MCF 10A (cell line): ENCODE measurements at regions not wholly inside any gene's neighbourhood (a gene's known extent, or its start where the extent isn't known, plus 50 kb on each side); places are given as distances from the start of the nearest gene placed in this dataset.

ENCODE experiments used
- BruUV-seq: library from RNA; stranded (reverse); fragments of 400-500 nt; replicated peaks from 2 replicates; lab custom pipeline; 2021; lab: Mats Ljungman, UMichigan
- CTCF ChIA-PET: fragments of 300-600 bp; sonication (Branson Sonifier 250); formaldehyde crosslinking; extraction: SDS; loops from one replicate; lab custom pipeline; 2021; ENCODE audit warnings: antibody characterized with exemption, inconsistent platforms; lab: Yijun Ruan, JAX
- POLR2A ChIA-PET: fragments of 300-600, 350-650 bp; sonication (Branson Sonifier 250); formaldehyde crosslinking; extraction: SDS; loops from one replicate; lab custom pipeline; 2020; ENCODE audit warnings: antibody characterized with exemption, inconsistent platforms; lab: Yijun Ruan, JAX
- DNase-seq: peaks from one replicate; pipeline ENCODE4 v3.0.0-alpha.2; 2018; ENCODE audit not compliant: unreplicated experiment
- H3K27ac Mint-ChIP-seq: one replicate; pipeline ENCODE4 v1.8.0; 2022; ENCODE audit warnings: mild to moderate bottlenecking, low read depth, mixed read lengths; ENCODE audit not compliant: unreplicated experiment
- H3K27me3 Mint-ChIP-seq: one replicate; pipeline ENCODE4 v1.8.0; 2022; ENCODE audit warnings: mixed read lengths; ENCODE audit not compliant: insufficient read depth, unreplicated experiment
- H3K36me3 Mint-ChIP-seq: one replicate; pipeline ENCODE4 v1.8.0; 2022; ENCODE audit warnings: mild to moderate bottlenecking, moderate library complexity, mixed read lengths; ENCODE audit not compliant: insufficient read depth, unreplicated experiment
- H3K4me1 Mint-ChIP-seq: one replicate; pipeline ENCODE4 v1.8.0; 2022; ENCODE audit warnings: mixed read lengths; ENCODE audit not compliant: insufficient read depth, unreplicated experiment
- H3K4me3 Mint-ChIP-seq: one replicate; pipeline ENCODE4 v1.8.0; 2022; ENCODE audit warnings: mild to moderate bottlenecking, moderate library complexity, mixed read lengths; ENCODE audit not compliant: unreplicated experiment
- H3K9me3 Mint-ChIP-seq: one replicate; pipeline ENCODE4 v1.8.0; 2022; ENCODE audit warnings: mixed read lengths; ENCODE audit not compliant: unreplicated experiment
- intact Hi-C: fragments of 100-400 bp; cut with micrococcal nuclease; formaldehyde crosslinking; loops from 2 replicates; pipeline ENCODE4 v1.14.1; 2022
- TF ChIP-seq, protein P1 (sequence below): fragments of 200-600 bp; IDR thresholded peaks from one replicate; pipeline ENCODE4 v1.8.0; 2022; ENCODE audit warnings: antibody characterized with exemption, mild to moderate bottlenecking; ENCODE audit not compliant: unreplicated experiment

DNA sequence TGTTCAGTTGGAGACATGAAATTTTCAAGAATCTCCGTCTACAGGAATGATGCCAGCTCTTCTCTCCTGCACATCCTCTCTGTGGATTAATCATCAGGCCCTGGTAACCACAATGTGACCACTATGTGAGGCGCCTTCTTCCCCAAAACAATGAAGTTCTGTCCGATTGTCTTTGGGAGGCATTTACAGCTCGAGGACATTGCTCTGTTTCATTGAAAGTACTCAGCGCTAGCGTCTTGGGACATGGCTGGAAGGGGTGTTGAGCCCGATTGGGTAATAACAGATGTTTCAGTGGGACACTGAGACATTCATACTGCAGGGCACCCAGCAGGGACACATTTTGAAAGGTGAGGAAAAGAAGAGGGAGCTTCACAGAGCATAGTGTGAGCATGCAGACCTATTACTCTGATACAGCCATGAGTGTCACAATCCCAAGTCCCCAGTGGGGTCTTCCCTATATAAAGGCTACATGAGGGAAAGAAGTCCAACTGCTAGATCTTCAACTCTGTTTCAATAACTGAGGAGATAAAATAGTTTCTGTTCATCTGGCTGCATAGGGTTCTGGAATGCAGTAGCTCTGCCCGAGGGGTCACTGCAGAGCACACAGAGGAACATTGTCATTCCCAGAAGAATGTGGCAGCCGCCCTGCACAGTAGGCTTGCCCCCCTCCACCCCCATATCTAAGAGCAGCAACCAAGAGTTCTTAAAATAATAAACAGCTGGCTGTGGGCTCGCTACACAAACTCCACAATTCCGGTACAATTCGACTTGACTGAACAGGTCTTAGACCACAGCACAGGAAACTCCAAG lies 237.3 kb downstream of the OSR1 start:
- Mint-ChIP-seq H3K27ac (peak overlapping the region; percentile 78), H3K4me3 (peak overlapping the region; percentile 39), H3K36me3 (peaks cover 6% of the 10 kb centered on the region), H3K4me1 (peaks cover 39% of the 10 kb centered on the region), H3K9me3 (peaks cover 5% of the 10 kb centered on the region), H3K27me3 (no peaks in the 10 kb centered on the region)
- TF ChIP-seq, protein P1, sequence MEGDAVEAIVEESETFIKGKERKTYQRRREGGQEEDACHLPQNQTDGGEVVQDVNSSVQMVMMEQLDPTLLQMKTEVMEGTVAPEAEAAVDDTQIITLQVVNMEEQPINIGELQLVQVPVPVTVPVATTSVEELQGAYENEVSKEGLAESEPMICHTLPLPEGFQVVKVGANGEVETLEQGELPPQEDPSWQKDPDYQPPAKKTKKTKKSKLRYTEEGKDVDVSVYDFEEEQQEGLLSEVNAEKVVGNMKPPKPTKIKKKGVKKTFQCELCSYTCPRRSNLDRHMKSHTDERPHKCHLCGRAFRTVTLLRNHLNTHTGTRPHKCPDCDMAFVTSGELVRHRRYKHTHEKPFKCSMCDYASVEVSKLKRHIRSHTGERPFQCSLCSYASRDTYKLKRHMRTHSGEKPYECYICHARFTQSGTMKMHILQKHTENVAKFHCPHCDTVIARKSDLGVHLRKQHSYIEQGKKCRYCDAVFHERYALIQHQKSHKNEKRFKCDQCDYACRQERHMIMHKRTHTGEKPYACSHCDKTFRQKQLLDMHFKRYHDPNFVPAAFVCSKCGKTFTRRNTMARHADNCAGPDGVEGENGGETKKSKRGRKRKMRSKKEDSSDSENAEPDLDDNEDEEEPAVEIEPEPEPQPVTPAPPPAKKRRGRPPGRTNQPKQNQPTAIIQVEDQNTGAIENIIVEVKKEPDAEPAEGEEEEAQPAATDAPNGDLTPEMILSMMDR, result no peak
- CTCF ChIA-PET, result interaction anchor here (0.6 to 1.7 kb wide), 5 partner anchors 8 to 133 kb away, joined by 3 to 6 read pairs (median 4); no protein-coding TSS in a partner anchor
- no TSS peak for BruUV-seq
- DNase-seq, result peak; percentile 90
- intact Hi-C loops, result no loop called here
- POLR2A ChIA-PET, result interaction anchor here (0.6 to 2.3 kb wide), 9 partner anchors 8 to 226 kb away, joined by 3 to 9 read pairs (median 4); no protein-coding TSS in a partner anchor

GRCh38 chr2:19120181-19120580 lies 238.2 kb downstream of the OSR1 start:
- POLR2A ChIA-PET, result interaction anchor here (0.7 to 1.9 kb wide), 6 partner anchors 9 to 965 kb away, joined by 3 to 8 read pairs (median 3); no protein-coding TSS in a partner anchor
- peaks cover 39% of the 10 kb centered on the region for H3K4me1 Mint-ChIP-seq
- H3K9me3 Mint-ChIP-seq, result peaks cover 5% of the 10 kb centered on the region
- H3K27ac Mint-ChIP-seq, result peak overlapping the region; percentile 39
- intact Hi-C loops, result no loop called here
- H3K36me3 Mint-ChIP-seq, result peaks cover 6% of the 10 kb centered on the region
- H3K27me3 Mint-ChIP-seq, result no peaks in the 10 kb centered on the region
- DNase-seq, result no peak
- no TSS peak for BruUV-seq
- TF ChIP-seq, protein P1, result no peak
- no peak overlapping the region for H3K4me3 Mint-ChIP-seq
- CTCF ChIA-PET, result interaction anchor here (0.9 to 2.0 kb wide), 4 partner anchors 9 to 132 kb away, joined by 4 to 6 read pairs (median 4); no protein-coding TSS in a partner anchor

GRCh38 chr2:19119326-19120001 lies 239.0 kb downstream of the OSR1 start:
- intact Hi-C loops, result no loop called here
- Mint-ChIP-seq H3K4me3 (no peak overlapping the region), H3K36me3 (peaks cover 11% of the 10 kb centered on the region), H3K4me1 (peaks cover 34% of the 10 kb centered on the region), H3K9me3 (peaks cover 5% of the 10 kb centered on the region), H3K27me3 (no peaks in the 10 kb centered on the region), H3K27ac (peak overlapping the region; percentile 39)
- ChIA-PET POLR2A (interaction anchor here (0.7 to 1.9 kb wide), 2 partner anchors 46 to 116 kb away, joined by 3 to 8 read pairs; no protein-coding TSS in a partner anchor), CTCF (interaction anchor here (0.5 to 2.0 kb wide), 5 partner anchors 11 to 198 kb away, joined by 3 to 4 read pairs (median 4); no protein-coding TSS in a partner anchor)
- BruUV-seq, result no TSS peak
- TF ChIP-seq, protein P1, result no peak
- no peak for DNase-seq

GRCh38 chr2:19116918-19117317 lies 241.5 kb downstream of the OSR1 start:
- H3K9me3 Mint-ChIP-seq, result peaks cover 5% of the 10 kb centered on the region
- TF ChIP-seq, protein P1, result no peak
- peaks cover 19% of the 10 kb centered on the region for H3K4me1 Mint-ChIP-seq
- CTCF ChIA-PET, result no interaction called here
- POLR2A ChIA-PET, result interaction anchor here (0.8 kb wide), 1 partner anchor 228 kb away, joined by 5 read pairs; no protein-coding TSS in a partner anchor
- peaks cover 7% of the 10 kb centered on the region for H3K36me3 Mint-ChIP-seq
- no TSS peak for BruUV-seq
- no peak overlapping the region for H3K27ac Mint-ChIP-seq
- DNase-seq, result no peak
- H3K4me3 Mint-ChIP-seq, result no peak overlapping the region
- no peaks in the 10 kb centered on the region for H3K27me3 Mint-ChIP-seq
- intact Hi-C loops, result no loop called here
